ENCODE measurements at regions not wholly inside any gene's neighbourhood (a gene's known extent, or its start where the extent isn't known, plus 50 kb on each side); places are given as distances from the start of the nearest gene placed in this dataset.

DNA sequence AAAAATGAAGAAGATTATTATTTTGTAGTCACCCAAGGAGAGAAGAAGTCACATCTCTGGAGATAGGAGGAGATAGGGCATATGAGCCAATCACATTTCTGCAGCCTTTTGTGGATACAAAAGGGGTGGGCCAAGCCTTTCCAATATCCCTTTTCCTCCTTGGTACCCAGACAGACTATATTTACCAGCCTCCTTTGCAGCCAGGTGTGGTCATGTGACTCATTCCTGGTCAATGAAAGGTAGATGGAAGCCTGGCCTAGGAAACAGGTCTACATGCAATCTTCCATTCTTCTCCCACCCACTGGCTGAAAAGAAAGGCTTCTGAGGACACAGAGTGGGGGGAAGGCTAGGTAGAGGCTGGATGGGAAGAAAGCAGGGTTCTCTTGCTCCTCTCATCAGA is 58.1 kb upstream of the ERG start:
- no peak for DNase-seq

DNA sequence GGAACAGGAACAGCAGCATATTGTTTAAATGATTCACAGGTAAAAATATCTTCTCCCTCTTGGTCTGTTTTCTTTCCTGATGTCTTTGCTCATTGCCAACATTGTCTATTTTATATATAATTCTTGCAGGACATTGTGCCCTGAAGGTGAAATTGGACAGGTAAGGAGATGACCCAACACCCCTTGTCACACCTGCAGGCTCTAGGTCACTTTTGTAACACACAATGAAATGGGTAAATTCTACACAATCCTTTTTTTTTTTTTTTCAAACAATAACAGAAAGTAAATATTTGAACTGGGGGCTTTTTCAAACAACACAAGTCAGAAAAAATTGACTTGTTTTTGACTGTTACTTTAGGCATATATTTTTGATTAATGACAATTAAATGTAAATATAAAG is 62.9 kb upstream of the ERG start:
- DNase-seq = no peak

DNA sequence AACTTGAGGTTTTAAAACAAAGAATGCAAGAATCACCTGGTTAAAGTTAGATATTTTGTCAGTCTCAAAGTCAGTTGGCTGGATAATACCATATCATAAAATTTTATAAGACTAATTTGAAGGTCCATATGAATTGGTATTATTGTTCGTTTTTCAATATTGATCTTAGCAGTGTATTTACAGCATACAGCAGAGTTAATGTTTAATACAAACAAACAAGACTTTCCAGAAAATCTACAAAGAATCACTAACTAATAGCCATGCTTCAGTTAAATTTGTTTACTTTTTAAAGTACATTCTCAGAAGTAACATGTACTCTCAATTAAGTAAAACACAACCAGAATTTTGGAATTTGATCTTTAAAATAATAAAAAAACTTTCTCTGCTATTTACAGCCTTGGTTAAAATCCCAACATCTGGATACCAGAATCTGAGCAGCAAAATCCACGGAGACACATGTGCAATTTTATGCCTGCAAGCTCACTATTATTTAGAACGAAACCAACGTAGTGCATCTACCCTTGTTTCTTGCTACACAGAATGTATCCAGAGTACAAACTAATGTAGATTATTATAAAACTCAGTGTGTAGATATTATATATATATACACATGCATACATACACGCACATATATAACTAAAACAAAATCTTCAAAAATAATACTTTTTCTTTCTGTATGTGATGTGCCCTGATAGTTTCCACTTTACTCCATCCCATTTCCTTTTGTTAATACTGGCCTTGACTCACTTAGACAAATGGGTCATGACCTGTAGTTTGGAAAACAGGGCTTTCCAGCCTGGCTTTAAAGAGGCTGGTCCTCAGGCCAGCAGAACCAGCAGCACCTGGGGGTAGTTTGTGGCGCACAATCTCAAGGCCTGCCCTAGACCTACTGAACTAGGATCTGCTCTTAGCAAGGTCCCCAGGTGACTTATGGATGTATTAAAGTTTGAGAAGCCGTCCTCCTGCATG is 63.6 kb upstream of the ERG start:
- no peak for DNase-seq

DNA sequence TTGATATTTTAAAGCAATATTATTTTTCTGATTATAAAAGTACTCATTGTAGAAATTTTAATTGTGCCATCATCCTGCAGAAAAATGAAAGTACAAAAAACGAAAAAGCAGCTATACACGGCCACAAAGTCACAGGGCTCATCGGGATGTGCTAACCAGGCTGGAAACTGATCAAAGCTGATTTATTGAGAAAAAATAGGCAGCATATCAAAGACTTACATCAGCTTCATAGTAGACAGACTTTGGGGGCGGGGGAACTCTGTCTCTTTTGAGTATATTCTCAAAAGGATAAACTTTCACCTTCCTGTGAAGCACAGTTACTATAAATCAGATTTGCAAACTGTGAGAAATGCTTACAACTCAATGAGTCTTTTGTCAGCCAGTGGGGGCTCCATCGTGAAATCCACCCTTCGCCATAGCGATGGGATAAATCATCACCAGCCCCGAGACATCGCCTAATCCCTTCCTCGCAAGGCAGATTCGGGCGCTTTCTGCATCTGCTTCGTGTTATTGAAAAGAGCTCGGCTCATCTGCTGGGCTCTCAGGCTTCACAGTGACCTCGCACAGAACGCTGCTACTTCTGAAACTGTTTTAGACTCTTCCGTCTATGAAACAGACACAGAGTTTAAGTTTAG is 69.2 kb upstream of the ERG start:
- no peak for DNase-seq

DNA sequence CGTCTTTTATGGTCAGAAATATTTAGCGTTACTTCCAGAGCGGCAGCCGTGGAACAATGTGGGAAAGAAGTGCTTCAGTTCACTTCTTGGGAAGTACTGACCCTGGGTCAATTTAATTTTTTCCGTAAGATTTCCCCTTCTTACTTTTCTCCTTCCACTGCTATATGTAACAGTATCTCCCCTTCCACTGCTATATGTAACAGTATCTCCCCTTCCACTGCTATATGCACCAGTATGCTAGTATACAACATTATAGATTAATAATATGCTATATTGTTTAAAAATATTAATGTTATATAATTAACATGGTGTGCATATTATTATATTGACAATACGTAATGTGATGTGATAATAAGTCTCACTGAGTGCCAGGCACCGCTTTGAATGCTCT is 69.7 kb upstream of the ERG start:
- no peak for DNase-seq

DNA sequence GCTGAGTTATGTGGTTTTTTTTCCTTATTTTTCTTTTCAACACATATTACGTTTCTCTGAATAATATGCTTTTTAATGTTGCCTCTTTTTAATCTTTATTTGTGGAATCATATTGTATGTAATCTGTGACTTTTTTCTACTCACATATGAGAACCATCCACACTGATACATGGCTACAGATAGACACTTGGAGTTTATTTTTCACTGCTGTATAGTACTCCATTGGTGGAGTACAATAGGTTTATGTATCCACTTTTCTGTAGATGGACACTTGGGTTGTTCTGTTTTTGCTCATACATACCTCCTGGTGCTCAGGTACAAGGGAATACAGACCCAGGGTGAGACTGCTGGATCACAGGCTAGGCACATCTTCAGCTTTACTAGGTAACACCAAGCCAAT is 71.5 kb upstream of the ERG start:
- DNase-seq = no peak

DNA sequence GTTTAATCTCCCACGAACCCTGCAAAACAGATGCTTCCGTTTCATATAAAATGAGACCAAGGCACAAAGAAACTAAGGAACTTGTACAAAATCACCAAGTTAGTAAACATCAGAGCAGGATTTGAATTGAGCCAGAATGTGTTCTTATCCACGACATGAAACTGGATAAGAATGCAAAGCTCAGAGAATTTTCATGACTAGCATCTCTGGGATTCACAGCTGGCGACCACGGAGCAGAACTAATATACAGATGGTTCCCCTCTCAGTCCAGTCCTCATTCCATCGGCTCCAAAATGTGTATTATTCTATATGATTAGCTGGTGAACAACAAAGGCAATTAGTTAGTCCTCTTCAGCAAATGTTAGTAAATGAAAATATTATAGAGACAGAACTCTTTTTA is 72.3 kb upstream of the ERG start:
- no peak for DNase-seq

DNA sequence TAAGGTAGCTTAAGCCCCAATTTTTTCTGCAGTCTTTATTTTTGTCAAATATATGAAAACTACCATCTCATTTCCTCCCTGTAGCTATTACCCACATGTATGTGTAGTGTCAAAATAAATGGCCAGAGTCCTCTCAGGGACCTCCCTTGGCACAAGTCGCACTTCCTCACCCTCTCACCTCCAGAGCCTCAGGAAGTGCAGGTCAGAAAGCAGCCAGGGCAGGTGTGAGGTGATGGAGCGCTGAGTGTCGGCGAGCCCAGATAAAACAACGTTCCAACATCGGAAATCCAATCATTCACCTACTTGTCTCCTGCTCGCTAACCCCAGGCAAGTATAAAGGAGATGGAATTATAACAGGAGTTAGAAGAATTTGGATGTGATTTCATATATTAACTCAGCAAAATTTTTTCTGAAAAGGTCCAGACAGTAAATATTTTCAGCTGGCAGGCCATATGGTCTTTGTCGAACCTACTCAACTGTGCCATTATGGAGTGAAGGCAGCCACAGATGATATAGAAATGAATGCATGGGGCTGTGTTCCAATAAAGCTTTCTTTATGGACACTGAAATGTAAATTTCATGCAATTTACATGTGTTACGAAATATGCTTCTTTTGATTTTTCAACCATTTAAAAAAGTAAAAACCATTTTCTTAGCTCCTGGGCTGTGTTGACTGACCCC is 76.8 kb upstream of the ERG start:
- DNase-seq = no peak

DNA sequence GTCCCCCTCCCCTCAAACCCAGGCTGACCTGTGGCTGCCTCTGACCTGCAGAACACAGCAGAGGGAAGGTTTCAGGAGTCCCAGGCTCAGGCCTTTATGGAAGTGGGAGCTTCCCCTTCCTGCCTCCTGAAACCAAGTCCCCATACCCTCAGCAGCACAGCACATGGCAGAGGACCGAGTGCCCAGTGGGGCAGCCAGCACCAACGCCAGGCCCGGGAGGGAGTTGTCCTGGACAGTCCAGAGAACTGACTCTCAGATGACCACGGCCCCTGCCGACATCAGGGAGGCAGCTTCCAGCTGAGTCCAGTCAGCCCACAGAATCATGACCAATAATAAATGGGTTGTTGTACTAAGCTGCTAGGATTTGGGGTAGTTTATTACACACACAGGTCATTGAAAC is 79.6 kb upstream of the ERG start:
- no peak for DNase-seq

DNA sequence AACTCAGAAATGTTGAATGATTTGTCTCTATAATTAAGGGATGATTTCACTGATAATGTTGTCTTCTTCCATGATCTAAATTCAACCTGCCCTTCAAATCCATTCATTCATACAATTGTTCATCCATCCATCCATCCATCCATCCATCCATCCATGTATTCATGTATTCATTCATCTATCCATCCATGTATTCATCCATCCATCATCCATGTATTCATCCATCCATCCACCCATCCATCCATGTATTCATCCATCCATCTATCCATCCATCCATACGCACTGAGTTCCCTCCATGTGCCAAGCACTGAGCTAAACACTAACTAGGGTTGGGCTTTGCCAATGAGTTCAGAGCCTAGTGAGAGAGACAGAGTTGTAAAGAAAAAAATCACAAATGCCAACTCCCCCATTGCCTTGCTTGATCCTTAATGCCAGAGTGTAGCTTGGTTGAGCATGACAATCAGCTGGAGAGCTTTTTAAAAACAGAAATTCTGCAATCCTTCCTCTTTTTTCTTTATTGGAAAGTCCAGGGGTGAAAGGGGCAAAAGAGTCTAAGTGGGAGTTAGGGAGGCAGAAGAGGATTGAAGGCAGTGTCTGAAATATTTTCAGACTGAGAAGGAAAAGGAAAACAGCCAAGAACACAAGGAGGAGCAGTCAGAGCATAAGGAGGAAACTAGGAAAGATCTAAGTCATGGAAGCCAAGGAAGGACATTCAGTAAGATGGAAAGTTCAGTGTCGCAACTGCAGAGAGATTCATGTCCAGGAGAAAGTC is 92.4 kb upstream of the ERG start:
- DNase-seq = no peak

DNA sequence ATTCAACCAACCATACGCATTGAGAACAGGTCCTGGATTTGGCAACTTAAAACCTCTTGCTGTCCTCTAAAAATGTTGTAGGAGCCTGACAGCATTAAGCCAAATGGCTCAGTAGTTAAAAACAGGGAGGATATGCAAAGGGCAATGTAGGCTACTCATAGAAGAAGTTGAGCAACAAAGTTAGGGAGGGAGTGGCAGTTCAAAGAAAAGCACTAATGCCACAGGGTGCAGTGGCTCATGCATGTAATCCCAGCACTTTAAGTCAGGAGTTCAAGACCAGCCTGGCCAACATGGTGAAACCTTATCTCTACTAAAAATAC is 92.9 kb upstream of the ERG start:
- DNase-seq = no peak

DNA sequence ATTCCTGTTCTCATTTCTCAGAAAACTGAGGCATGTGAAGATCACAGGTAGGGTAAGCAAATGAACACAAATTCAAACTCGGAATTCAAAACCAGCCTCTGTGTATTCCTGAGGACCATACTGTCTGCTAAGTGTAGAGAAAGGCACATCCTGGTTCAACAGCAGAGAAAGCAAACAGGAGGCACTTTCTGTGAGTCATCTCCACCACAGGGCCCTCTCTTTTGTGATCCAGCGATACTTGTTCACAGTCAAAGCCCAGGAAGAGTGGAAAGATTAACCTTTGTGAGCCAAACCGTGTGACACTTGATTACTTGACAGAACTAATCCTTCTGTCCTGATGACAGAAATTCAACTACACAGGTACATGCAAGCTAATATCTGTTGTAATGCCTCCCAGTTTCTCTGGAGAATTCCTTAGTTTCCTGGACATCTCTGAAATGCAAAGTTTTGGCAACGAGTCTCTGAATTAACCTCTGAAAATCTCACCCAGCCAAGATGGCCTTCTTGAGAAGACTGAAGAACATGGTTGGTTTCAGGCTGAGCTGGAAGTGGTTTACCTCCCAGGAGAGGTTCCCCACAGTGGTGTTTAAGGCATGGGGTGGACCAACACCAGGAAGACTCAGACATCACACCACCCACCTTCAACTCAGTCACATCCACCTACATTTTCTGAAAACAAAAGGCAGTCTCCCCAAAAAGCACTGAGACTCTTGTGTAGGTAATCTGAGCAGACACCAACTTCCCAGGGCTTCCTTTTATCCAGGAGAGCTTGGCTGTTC is 98.2 kb upstream of the ERG start:
- no peak for DNase-seq

DNA sequence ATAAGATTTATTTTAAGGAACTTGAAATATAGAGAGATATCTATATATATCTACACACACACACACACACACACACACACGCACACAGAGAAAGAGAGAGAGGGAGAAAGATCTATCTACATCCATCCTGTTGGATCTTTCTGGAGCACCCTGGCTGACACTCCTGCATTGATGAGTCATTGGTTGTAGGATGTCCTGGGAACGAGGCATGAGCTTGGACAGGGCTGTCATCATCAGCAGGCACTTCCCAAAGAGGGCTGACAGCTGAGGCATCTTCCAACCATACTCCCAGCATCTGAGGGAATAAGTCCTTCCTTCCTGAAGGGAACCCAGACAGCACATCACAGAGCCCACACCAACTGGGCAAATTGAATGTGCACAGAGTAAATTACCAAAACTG is 99.1 kb upstream of the ERG start:
- no peak for DNase-seq

DNA sequence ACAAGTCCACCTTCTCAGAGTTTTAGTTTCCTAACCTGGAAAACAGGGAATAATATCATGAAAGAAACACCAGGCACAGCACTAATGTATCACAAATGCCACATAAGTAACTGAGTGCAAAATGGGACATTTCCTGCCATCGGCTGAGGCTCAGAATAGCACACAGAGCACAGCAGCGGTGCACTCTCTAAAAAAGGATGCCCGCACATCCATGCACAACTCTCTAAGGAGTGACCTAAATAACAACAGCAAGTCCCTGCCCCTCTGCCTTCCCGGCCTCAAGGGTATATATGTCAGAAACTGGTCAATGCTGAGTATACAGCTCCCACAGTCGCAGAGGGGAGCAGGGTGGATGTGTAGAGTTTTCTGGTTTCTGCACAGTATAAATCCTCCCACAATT is 100.1 kb upstream of the ERG start:
- no peak for DNase-seq

DNA sequence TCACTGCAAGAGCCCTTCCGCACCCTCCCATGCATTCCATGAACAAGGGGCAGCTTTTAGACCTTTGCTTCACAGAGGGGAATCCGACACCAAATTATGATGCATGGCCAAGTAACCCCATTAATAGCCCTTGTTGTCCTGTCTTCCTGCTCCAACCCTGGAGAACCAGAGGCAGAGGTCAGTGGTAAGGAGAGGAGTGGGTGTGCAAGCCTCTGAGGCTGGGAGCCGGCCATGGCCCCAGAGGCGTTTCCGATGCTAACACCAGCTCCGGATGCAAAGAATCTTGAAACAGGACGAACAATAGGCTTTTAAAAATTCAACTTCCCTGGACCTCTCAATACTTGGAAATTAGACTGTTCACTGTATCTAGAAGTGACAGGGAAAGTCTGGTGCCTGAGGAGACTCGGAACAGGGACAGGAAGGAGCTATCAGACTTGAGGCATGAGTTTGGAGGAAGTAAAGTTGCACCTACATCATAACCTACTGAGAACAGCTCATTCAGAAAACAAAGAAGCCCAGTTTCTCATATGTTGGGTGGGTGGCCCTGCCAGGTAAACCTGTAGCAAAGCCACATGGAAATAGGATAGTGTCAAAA is 101.2 kb upstream of the ERG start:
- no peak for DNase-seq

DNA sequence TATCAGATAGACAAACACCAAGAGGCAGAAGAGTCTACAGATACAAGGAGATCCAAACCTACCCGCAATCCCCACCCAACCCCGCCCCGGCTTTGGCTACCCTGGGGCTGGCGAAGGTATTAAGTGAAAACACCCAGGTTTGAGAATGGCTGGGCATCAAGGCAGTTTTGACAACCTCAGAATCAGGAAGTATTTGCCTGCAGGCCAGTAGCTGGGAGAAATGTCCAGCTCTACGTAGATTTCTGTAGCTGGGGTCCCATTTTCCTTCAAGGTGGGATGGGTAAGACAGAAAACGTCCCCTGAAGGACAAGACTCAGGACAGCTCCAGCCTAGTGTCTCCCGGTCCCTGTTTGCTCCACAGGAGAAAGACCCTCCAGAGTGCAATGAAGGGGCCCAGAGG is 101.8 kb upstream of the ERG start:
- DNase-seq = no peak

DNA sequence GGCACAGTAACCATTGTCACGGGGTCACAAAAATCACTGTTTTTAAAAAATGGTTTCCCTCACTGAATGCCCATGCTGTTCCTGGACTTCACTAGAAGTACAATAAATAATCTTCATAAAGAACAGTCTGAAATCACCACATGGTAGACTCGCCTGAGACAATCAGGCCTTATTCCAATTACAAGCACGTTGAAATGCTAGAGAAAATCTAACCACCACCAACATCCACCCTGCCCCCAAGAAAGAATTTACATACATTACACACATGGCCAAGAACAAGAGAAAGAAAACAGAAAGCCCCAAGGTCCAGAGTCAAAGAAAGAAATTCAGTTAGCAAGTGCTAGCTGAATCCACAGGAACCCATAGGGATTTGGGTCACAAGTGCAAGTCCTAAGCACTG is 107.0 kb upstream of the ERG start:
- no peak for DNase-seq

DNA sequence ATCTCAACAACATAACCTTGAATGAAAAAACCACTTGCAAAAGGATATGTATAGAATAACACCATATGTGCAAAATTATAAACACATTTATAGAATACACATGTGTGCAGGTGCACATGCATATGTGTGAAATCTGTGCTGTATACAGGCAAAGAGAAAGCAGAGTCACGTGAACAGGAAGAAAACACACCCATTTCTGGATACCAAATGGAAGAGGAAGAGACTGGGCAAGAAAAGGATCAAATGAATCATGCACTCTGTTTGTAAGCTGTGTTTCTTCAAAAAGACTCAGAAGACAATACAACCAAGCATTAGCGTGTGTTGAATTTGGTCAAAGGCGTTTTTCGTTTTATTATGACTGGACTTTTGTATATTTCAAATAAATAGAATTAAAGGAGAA is 111.3 kb upstream of the ERG start:
- DNase-seq = no peak

DNA sequence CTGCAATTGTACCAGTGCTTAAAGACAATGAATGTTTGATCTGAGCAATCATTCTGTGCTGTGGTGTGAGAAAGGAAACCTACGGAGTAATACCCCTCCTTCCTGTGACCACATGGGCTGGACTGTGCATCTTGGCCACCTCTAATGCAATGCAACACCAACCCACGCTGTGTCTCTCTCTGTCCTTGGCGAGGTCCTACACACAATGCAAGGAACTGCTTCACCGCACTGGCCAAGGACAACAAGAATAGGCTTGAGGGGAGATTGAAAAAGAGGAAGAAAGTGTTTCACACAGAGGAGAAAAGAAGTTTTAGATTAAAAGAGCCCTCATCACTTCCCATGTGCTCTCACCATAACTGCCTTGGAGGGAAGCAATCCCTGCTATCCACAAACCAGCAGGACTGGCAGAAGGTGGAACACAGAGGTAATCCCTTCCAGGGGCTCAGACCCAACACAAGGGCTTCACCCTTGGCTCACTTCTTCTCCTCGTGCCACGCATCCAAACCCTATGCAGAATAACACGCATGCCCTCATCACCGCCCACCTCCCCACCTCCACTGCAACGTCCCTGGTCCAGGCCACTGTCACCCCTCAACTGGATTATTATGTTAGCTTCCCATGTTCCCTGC is 112.5 kb upstream of the ERG start:
- DNase-seq = no peak

DNA sequence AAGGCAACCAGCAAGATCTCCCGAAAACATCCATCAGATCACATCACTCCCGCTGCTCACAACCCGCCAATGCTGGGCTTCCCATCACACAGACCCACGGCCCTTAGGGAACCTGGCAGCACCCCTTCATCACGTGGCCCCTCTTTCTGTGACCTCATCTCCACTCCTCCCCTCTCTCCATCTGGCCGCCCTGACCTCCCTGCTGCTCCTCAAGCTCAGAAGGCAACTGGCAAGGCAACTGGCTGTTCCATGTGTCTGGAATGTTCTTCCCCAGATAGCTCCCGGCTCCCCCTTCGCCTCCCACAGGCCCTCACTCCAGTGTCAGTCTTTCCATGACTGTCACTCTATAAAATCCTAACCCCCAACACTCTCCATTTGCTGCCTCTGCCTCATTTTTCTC is 113.0 kb upstream of the ERG start:
- DNase-seq = no peak

Data from anterior cingulate cortex (tissue), 58 donors.